ENCODE measurements at regions not wholly inside any gene's neighbourhood (a gene's known extent, or its start where the extent isn't known, plus 50 kb on each side); places are given as distances from the start of the nearest gene placed in this dataset.

DNA sequence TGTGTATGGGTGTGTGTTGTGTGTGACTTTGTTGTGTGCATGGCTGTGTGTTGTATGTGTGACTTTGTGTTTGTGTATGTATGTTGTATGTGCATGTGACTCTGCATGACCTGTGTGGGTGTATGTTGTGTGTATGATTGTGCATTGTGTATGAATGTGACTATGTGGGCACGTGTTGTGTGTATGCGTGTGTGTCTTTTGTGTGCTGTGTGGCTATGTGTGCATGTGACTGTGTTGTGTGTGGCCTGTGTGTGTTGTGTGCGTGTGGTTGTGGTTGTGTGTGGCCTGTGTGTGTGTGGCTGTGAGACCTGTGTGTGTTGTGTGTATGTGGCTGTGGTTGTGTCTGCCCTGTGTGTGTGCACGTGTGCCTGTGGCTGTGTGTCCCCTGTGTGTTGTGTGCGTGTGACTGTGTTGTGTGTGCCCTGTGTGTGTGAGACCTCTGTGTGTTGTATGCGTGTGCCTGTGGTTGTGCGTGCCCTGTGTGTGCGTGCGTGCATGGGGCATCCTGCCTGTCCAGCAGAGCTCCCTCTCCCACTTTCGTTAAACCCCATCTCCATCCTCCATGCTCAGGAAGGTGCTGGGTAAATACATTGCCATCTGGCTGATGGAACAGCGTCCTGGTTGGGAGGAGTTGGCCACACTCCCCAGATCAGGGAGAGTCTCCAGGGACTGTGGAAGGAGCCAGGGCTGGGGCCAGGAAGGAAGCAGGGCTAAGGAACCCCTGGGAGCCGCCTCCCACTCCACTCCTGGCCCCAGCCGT is 90.1 kb upstream of the GSE1 start (continued):
- TF ChIP-seq ZBED4 (CRISPR knock-in tag; IDR thresholded peaks at IDR 0.05; ENCODE audit: borderline replicate concordance) (no peak), KDM1A (CRISPR knock-in tag; IDR thresholded peaks at IDR 0.05) (no peak), ZNF816 (CRISPR knock-in tag; IDR thresholded peaks at IDR 0.05; ENCODE audit: borderline replicate concordance) (no peak), BCL3 (CRISPR knock-in tag; IDR thresholded peaks at IDR 0.05) (no peak), RFX5 (IDR thresholded peaks at IDR 0.05; ENCODE audit: low read depth, low read length) (no peak), ZNF136 (CRISPR knock-in tag; IDR thresholded peaks at IDR 0.05; ENCODE audit: low read depth) (no peak), ZFYVE20 (CRISPR knock-in tag; IDR thresholded peaks at IDR 0.05; ENCODE audit: borderline replicate concordance, low read depth) (no peak), SMARCC2 (IDR thresholded peaks at IDR 0.05) (no peak), ZBTB21 (CRISPR knock-in tag; IDR thresholded peaks at IDR 0.05) (no peak), GRHL1 (CRISPR knock-in tag; conservative IDR thresholded peaks at IDR 0.05) (no peak), ZNF570 (CRISPR knock-in tag; IDR thresholded peaks at IDR 0.05; ENCODE audit: borderline replicate concordance) (no peak), ZNF263 (CRISPR knock-in tag; IDR thresholded peaks at IDR 0.05) (no peak), ZBTB8A (CRISPR knock-in tag; IDR thresholded peaks at IDR 0.05; ENCODE audit: borderline replicate concordance, low read depth) (no peak), KLF16 (CRISPR knock-in tag; IDR thresholded peaks at IDR 0.05) (no peak), KLF11 (CRISPR knock-in tag; IDR thresholded peaks at IDR 0.05) (no peak), ZNF260 (CRISPR knock-in tag; IDR thresholded peaks at IDR 0.05; ENCODE audit: borderline replicate concordance, low read depth) (no peak), TFAP4 (IDR thresholded peaks at IDR 0.05; ENCODE audit: borderline replicate concordance, low read depth) (no peak)
- TF ChIP-seq, protein P1, sequence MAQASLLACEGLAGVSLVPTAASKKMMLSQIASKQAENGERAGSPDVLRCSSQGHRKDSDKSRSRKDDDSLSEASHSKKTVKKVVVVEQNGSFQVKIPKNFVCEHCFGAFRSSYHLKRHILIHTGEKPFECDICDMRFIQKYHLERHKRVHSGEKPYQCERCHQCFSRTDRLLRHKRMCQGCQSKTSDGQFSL (CRISPR knock-in tag; IDR thresholded peaks at IDR 0.05) = no peak
